ENCODE measurements at regions not wholly inside any gene's neighbourhood (a gene's known extent, or its start where the extent isn't known, plus 50 kb on each side); places are given as distances from the start of the nearest gene placed in this dataset.

DNA sequence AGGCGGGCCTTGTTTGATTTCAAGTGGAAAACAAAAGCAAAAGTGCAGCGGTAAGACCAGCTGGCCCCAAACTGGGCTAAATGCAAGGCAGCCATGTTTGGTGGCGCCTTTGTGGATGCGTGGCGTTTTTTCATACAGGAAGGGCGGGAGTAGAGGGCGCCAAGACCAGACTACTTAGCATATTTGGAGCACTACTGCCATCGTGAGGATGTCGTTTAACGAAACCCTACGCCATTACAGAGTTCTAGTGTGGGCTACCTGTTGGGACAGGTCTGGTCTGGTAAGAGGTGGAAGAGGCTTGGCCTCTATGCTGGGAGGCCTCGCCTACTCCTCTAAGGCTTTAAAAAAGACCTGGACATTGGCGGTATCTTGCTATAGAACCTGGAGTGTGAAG, 230.7 kb upstream of the STK26 start:
- ChIA-PET CTCF (no interaction called here), POLR2A (no interaction called here)
- no peaks in the 10 kb centered on the region for H4K20me1 ChIP-seq (replicated peaks; ENCODE audit: control insufficient read depth, extremely low read depth, insufficient read depth, low read length)
- TF ChIP-seq, protein P1, sequence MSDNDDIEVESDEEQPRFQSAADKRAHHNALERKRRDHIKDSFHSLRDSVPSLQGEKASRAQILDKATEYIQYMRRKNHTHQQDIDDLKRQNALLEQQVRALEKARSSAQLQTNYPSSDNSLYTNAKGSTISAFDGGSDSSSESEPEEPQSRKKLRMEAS (IDR thresholded peaks at IDR 0.05; ENCODE audit: insufficient read depth, insufficient read length): no peak
- no peak for TF ChIP-seq EZH2 (IDR thresholded peaks at IDR 0.05; ENCODE audit: borderline replicate concordance, low read depth, low read length, severe bottlenecking)
- TF ChIP-seq, protein P2, sequence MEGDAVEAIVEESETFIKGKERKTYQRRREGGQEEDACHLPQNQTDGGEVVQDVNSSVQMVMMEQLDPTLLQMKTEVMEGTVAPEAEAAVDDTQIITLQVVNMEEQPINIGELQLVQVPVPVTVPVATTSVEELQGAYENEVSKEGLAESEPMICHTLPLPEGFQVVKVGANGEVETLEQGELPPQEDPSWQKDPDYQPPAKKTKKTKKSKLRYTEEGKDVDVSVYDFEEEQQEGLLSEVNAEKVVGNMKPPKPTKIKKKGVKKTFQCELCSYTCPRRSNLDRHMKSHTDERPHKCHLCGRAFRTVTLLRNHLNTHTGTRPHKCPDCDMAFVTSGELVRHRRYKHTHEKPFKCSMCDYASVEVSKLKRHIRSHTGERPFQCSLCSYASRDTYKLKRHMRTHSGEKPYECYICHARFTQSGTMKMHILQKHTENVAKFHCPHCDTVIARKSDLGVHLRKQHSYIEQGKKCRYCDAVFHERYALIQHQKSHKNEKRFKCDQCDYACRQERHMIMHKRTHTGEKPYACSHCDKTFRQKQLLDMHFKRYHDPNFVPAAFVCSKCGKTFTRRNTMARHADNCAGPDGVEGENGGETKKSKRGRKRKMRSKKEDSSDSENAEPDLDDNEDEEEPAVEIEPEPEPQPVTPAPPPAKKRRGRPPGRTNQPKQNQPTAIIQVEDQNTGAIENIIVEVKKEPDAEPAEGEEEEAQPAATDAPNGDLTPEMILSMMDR (IDR thresholded peaks at IDR 0.05; ENCODE audit: extremely low read depth in 1 of 2, insufficient read depth in 1 of 2, low read depth in 1 of 2, low read length in 2 of 2): no peak
- TF ChIP-seq POLR2A (IDR thresholded peaks at IDR 0.05; ENCODE audit: low read depth, low read length): no peak
- TF ChIP-seq JUN (IDR thresholded peaks at IDR 0.05; ENCODE audit: borderline replicate concordance, insufficient read depth, insufficient read length, low read depth): no peak
- TF ChIP-seq FOS (IDR thresholded peaks at IDR 0.05; ENCODE audit: borderline replicate concordance, insufficient read depth, low read length): no peak
- TF ChIP-seq POLR2AphosphoS5 (IDR thresholded peaks at IDR 0.05; ENCODE audit: insufficient read depth, low read depth, low read length): no peak
- no peak overlapping the region for H3K9ac ChIP-seq (replicated peaks; ENCODE audit: extremely low read depth, insufficient read depth, low read length)
- H3K4me1 ChIP-seq (ENCODE audit: control insufficient read depth, extremely low read depth, insufficient read depth, low read length): no peaks in the 10 kb centered on the region
- no peaks in the 10 kb centered on the region for H3K27me3 ChIP-seq (ENCODE audit: control insufficient read depth in 2 of 2, insufficient read depth in 2 of 2, low read length in 2 of 2)
- H3K4me3 ChIP-seq (replicated peaks in 1 of 3; ENCODE audit: insufficient read depth in 1 of 3, low read depth in 1 of 3, low read length in 3 of 3): no peak overlapping the region
- no peak overlapping the region for H3K4me2 ChIP-seq (ENCODE audit: insufficient read depth, low read length)
- dilution Hi-C loops (cut with MboI; ENCODE audit: extremely low pct_ligation_motif_present, low sequenced_read_pairs): no loop called here
- BruUV-seq (replicated peaks): no TSS peak
- FAIRE-seq (no peak), DNase-seq (ENCODE audit: low read depth, low spot score) (no peak)
- H3K27ac ChIP-seq (ENCODE audit: insufficient read depth, low read depth, low read length): no peak overlapping the region
- no peaks in the 10 kb centered on the region for H3K9me3 ChIP-seq (replicated peaks; ENCODE audit: control insufficient read depth, insufficient read depth, low read length)
- no peaks in the 10 kb centered on the region for H3K9me1 ChIP-seq (replicated peaks; ENCODE audit: control insufficient read depth, extremely low read depth, insufficient read depth, low read length)
- no peaks in the 10 kb centered on the region for H3K36me3 ChIP-seq (ENCODE audit: control insufficient read depth in 2 of 2, extremely low read depth in 1 of 2, insufficient read depth in 2 of 2, low read length in 2 of 2)
- intact Hi-C loops (cut with micrococcal nuclease): no loop called here
- no peaks in the 10 kb centered on the region for H3K79me2 ChIP-seq (ENCODE audit: control insufficient read depth, insufficient read depth, low read length)
- no peak overlapping the region for H2AFZ ChIP-seq (ENCODE audit: low read depth, low read length)

Data from endothelial cell of umbilical vein (primary cell).